PC-9 (cell line): ENCODE measurements at regions not wholly inside any gene's neighbourhood (a gene's known extent, or its start where the extent isn't known, plus 50 kb on each side); places are given as distances from the start of the nearest gene placed in this dataset.

Experiments
- CTCF ChIP-seq: fragments of 200-600 bp; sonication (generic); conservative IDR thresholded peaks from 2 replicates; pipeline ENCODE4 v1.6.1; 2017; ENCODE audit warnings: mixed run types, antibody characterized with exemption, mild to moderate bottlenecking, moderate library complexity
- EZH2 ChIP-seq: fragments of 200-600 bp; sonication (generic); IDR thresholded peaks from 2 replicates; pipeline ENCODE4 v1.8.0; 2017; ENCODE audit warnings: antibody characterized with exemption, low read depth

GRCh38 chr11:95569207-95569606 is 220.4 kb downstream of the FAM76B start:
- TF ChIP-seq CTCF (no peak), EZH2 (no peak)
